GM21717 (cell line): ENCODE measurements at regions not wholly inside any gene's neighbourhood (a gene's known extent, or its start where the extent isn't known, plus 50 kb on each side); places are given as distances from the start of the nearest gene placed in this dataset.

Experiments
- ATAC-seq: cut with Tn5 transposase; IDR thresholded peaks from one replicate; pipeline ENCODE4 v1.9.1; 2021; ENCODE audit warnings: mild to moderate bottlenecking, moderate library complexity; ENCODE audit not compliant: unreplicated experiment

DNA sequence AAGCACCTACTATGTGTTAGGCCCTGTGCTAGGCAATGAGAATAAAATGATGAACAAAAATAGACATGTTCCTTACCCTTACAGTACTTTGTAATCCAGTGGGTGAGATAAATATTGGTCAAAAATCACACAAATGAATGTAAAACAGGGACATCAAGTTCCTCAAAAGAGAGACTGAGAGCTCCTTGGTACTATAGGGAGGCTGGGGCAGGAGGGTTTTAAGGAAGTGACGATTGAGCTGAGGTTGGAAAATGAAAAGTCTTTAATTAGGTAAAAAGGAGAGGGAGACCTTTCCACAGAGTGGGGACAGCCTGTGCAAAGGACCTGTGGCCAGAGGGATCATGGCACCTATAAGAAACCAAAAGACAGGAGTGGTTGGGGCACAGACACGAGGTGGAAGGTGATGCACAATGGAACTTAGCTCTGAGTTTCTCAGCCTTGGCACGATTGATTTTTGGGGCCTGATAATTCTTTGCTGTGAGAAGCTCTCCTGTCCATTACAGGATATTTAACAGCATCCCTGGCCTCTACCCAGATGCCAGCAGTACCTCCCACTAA is 140.3 kb downstream of the CEP57L1 start:
- no peak for ATAC-seq

DNA sequence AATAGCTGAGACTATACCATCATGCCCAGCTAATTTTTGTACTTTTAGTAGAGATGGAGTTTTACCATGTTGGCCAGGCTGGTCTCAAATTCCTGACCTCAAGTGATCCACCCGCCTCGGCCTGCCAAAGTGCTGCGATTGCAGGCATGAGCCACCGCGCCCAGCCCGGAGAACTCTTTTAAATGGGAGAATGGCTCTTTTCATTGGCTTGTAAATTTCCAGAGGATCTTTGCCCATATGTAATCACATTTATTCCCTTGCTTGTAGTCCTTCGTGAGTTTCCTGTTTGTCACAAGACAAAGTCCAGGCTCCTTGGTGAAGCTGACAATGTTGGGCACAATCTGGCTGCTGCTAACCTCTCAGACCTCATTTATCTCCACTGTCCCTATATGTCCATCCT is 135.1 kb downstream of the CEP57L1 start:
- no peak for ATAC-seq

- ATAC-seq: no peak
These were observed 134.2 kb downstream of the CEP57L1 start for GRCh38 chr6:109229536-109229935.

- no peak for ATAC-seq
These were observed 132.3 kb downstream of the CEP57L1 start for GRCh38 chr6:109227646-109228045.

GRCh38 chr6:109226353-109226752 is 131.0 kb downstream of the CEP57L1 start:
- ATAC-seq: no peak

DNA sequence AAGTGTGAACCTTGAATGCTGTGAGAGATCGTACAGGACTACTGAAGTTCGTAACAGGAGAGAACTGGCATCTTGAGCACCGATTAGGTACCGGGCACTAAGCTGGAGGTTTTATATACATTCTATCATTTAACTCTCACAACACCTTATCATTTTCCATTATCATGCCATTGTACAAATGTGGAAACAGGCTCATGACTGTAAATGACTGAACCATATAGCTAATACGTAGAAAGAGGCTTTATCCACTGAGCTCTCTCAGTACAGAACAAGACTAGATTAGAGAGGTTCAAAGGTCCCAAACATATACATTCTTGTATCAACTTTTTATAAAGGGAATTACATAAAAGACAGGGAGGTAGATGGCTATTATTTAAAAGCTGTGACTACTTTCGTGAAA is 130.6 kb downstream of the CEP57L1 start:
- ATAC-seq: no peak

GRCh38 chr6:109224994-109225393 is 129.7 kb downstream of the CEP57L1 start:
- ATAC-seq: no peak

GRCh38 chr6:109224107-109224875 is 129.0 kb downstream of the CEP57L1 start:
- ATAC-seq: no peak

DNA sequence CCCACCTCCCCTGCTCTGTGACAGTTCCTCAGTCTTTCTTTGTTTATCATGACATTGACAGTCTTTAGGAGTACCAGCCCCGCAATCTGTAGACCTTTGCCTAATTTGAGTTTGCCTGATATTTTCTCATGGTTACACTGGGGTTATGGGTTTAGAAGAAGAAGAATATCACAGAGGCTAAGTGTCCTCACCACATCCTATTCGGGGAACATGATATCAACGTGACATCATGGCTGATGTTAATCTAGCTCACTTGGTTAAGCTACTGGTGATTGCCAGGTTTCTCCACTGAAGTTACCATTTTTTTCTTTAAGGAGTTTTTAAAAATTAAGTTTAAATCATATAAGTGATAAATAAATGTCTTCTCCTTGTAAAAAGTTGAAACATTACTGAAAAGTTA is 127.5 kb downstream of the CEP57L1 start:
- no peak for ATAC-seq

DNA sequence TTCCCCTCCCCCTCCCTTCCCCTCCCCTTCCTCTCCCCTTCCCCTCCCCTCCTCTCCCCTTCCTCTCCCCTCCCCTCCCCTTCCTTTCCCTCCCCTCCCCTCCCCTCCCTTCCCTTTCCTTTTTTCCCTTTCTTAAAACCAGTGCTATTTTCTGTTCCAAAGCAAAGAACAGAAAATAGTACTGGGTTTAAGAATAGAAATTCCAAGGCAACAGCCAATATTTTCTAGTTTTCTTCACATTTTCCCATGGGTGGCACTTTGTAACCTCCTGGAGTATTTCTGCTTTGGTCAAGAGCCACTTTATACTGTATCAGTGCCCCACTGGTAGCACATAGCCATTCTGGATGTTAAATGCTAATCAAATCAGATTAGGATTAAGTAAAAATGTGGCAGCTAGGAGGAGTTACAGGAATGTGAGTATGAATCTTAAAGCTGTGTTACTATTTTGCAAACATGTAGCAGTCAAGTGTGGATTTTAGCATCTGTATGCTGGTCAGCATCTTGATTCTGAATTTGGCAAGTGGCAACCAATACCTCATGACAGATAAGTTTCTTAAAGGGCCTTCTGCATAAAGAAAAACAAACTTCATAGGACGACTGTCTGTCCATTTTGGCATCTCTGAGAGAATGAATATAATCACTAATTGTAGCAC is 126.4 kb downstream of the CEP57L1 start:
- no peak for ATAC-seq
